IPS-20b (cell line): ENCODE measurements at regions not wholly inside any gene's neighbourhood (a gene's known extent, or its start where the extent isn't known, plus 50 kb on each side); places are given as distances from the start of the nearest gene placed in this dataset.

ENCODE experiments used
- H3K27ac ChIP-seq: one replicate; pipeline ENCODE4 v1.5.1; 2013; ENCODE audit warnings: low read length
- H3K27me3 ChIP-seq: 2 replicates; pipeline ENCODE4 v1.6.1; 2013; ENCODE audit warnings: mild to moderate bottlenecking, low read length, inconsistent platforms; ENCODE audit not compliant: insufficient read depth
- H3K36me3 ChIP-seq: 2 replicates; pipeline ENCODE4 v1.6.1; 2013; ENCODE audit warnings: low read depth, mild to moderate bottlenecking, inconsistent platforms, low read length, moderate library complexity; ENCODE audit not compliant: insufficient read depth
- H3K4me1 ChIP-seq: 2 replicates; pipeline ENCODE4 v1.6.1; 2013; ENCODE audit warnings: mild to moderate bottlenecking, control low read depth, inconsistent platforms, low read length, moderate library complexity; ENCODE audit not compliant: insufficient read depth
- H3K4me3 ChIP-seq: 2 replicates; pipeline ENCODE4 v1.5.1; 2013; ENCODE audit warnings: mild to moderate bottlenecking, low read length, inconsistent platforms
- H3K9ac ChIP-seq: 2 replicates; pipeline ENCODE4 v1.6.1; 2013; ENCODE audit warnings: low read depth, mild to moderate bottlenecking, inconsistent platforms, low read length, moderate library complexity
- H3K9me3 ChIP-seq: 2 replicates; pipeline ENCODE4 v1.6.1; 2013; ENCODE audit warnings: mild to moderate bottlenecking, low read depth, low read length, inconsistent platforms; ENCODE audit not compliant: insufficient read depth

DNA sequence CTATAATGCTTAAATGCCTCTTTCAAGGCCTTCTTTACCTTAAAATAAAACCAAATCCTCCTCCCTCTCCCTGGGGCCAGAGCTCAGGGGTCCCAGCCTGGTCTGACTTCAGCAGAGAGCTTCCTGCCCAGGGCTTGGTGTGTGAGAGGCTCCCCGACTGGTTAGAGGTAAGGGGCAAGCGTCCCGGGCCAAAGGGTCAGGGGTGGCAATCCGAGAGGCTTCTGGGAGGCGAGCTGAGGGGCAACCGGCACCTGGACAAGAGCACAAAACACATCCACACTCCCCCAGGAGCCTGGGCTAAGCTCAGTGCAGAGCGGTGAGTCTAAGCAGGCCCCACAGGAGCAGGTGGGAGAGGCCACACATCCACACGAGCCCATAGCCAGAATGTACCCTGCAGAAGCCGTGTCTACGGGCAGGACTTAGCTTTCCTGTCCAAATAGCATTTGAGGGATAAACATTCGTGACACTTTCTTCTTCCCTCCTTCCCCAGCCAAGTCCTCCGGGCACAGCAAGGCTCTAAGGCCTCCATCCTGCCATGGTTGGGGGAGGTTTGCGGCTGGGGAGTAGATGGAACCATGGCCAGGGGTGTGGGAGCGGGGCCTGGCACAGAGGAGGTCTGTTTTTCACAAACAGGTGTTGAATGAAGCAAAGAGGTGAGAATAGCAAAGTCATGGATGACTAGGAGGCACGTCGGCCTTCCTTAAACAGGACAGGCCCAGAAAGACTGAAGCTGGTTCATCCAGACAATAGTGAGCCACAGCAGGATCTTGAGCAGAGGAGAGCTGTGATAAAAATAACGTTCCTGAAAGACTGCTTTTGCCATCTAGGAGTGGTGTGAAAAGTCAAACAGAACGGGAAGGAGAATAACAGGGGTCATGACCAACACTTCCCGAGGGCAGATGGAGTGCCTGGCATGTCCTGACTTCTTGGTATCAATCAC, 98.7 kb upstream of the IQSEC1 start:
- Histone ChIP-seq H3K9me3 (peaks cover 11% of the 10 kb centered on the region), H3K27ac (no peak overlapping the region), H3K4me1 (no peaks in the 10 kb centered on the region), H3K27me3 (no peaks in the 10 kb centered on the region), H3K4me3 (no peak overlapping the region), H3K9ac (no peak overlapping the region), H3K36me3 (no peaks in the 10 kb centered on the region)

DNA sequence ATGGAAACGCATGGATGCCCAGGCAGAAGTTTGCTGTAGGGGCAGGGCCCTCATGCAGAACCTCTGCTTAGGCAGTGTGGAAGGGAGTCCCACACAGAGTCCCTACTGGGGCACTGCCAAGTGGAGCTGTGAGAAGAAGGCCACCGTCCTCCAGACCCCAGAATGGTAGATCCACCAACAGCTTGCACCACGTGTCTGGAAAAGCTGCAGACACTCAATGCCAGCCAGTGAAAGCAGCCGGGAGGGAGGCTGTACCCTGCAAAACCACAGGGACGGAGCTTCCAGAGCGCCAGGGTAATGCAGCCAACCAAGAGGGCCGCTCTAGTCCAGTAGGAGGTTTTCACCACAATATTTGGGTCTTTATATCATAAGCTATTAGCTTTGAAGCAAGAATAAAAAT, 97.1 kb upstream of the IQSEC1 start:
- H3K4me3 ChIP-seq = no peak overlapping the region
- H3K4me1 ChIP-seq = no peaks in the 10 kb centered on the region
- peaks cover 11% of the 10 kb centered on the region for H3K9me3 ChIP-seq
- H3K36me3 ChIP-seq = no peaks in the 10 kb centered on the region
- H3K27ac ChIP-seq = no peak overlapping the region
- H3K27me3 ChIP-seq = no peaks in the 10 kb centered on the region
- H3K9ac ChIP-seq = no peak overlapping the region

DNA sequence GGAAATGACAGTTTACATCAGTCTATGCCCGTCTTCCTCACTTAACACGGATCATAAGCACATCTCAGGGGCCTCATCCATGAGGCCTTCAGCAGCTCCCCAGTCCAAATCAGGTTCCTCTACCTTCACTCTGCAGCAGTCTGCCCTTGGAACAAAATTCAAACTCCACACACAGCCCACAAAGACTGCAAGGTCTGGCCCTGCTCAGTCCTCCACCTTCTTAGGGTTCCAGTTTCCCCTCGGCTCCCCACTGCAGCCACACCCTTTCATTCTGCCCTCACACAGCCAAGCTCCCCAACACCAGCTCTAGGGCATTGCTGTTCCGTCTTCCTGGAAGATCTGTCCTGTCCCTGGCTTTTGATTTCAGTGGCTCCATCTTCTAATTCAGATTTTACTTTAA, 95.2 kb upstream of the IQSEC1 start:
- Histone ChIP-seq H3K36me3 (no peaks in the 10 kb centered on the region), H3K4me3 (no peak overlapping the region), H3K4me1 (no peaks in the 10 kb centered on the region), H3K9me3 (peaks cover 11% of the 10 kb centered on the region), H3K27ac (no peak overlapping the region), H3K9ac (no peak overlapping the region), H3K27me3 (no peaks in the 10 kb centered on the region)

DNA sequence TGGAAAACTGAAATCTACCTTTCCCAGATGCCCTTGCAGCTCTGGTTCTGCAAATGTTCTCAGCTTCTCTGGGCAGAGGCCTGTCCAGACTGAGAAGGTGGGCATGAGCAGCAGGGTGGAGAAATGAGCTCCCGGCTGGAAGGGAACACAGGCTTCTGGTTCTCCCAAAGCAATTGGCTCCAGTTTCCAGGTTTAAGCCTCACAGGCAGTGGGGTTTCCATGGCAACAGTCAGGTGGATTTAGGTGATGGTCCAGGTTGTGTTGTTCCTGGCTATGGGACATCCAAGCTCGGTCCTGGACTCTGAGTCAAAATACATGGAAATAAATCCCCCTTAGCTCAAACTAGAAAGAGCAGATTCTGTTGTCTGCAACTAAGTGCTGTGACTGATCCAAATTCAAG, 94.6 kb upstream of the IQSEC1 start:
- H3K4me3 ChIP-seq = no peak overlapping the region
- H3K27ac ChIP-seq = no peak overlapping the region
- no peaks in the 10 kb centered on the region for H3K27me3 ChIP-seq
- no peaks in the 10 kb centered on the region for H3K36me3 ChIP-seq
- H3K4me1 ChIP-seq = no peaks in the 10 kb centered on the region; the same call in 1 of the 2 replicates
- H3K9ac ChIP-seq = no peak overlapping the region
- H3K9me3 ChIP-seq = peaks cover 11% of the 10 kb centered on the region

DNA sequence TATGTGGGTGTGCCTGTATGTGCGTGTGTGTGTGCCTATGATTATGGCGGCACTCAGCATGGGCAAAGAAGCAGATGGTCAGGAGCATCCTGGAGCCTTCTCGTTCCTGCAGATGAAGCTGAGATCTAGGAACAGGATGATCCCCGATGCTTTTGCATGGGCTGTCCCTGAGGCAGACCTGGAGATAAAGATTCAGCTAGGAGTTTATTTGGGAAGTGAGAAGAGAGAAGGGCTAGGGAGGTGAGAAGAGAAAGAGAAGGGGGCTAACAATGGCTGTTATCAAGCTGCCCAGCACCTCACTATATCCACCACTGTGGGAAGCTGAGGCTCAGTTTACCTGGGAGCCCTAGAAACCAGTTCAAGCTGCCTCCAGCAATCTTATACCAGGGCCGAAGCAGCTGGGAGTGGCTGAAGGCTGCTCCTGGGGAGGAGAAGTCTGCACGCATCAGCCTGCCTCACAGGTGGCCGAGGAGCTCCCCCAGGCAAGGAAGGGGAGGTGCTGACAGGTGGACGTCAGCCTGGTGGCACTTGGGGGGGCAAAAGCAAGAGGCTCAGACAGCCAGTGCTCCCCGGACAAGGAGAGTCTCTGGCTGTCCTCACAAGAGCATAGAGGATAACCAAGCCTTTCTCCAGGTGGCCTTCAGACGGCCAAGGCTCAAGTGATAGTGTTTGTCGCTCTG, 94.0 kb upstream of the IQSEC1 start:
- no peak overlapping the region for H3K9ac ChIP-seq
- no peaks in the 10 kb centered on the region for H3K27me3 ChIP-seq
- no peak overlapping the region for H3K27ac ChIP-seq
- H3K9me3 ChIP-seq = peaks cover 11% of the 10 kb centered on the region
- no peak overlapping the region for H3K4me3 ChIP-seq
- no peaks in the 10 kb centered on the region for H3K36me3 ChIP-seq
- peaks cover 5% of the 10 kb centered on the region for H3K4me1 ChIP-seq

DNA sequence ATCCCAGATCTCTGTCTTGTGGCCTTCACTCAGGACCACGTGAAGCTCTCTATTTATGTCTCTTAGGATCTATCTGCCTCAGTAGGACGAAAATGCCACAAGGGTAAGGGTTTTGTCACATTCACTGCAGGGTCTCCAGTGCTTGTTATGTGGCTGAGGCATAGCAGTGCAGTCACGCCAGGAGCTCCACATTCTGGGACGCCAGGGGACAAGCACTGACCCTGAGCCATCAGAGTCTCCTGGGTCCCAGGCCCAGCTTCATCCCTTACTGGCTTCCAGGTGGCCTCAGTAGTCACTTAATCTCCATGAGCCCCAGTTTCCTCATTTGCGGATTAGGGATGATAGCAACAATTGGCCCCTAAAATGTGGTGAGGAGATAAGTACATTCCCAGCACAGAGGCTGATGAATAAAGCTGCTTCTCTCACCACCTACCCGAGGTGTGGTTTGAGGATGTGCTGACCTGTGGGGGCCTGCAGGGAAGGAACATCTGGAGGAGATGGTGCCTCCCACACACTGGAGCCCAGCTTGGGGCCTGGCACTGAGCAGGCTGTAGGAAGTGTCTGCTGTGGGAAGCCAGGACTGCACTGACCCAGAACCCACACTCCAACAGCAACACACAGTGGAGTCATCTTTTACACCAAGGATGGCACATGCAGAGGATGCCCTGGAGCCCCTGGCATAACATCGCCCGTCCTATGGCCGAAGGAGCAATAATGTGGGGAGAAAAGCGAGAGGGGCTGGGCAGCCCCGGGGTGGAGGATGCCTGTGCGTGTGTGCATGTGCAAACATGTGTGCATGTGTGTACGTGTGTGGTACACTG, 93.2 kb upstream of the IQSEC1 start:
- Histone ChIP-seq H3K27me3 (no peaks in the 10 kb centered on the region), H3K4me3 (no peak overlapping the region), H3K4me1 (peaks cover 12% of the 10 kb centered on the region)

DNA sequence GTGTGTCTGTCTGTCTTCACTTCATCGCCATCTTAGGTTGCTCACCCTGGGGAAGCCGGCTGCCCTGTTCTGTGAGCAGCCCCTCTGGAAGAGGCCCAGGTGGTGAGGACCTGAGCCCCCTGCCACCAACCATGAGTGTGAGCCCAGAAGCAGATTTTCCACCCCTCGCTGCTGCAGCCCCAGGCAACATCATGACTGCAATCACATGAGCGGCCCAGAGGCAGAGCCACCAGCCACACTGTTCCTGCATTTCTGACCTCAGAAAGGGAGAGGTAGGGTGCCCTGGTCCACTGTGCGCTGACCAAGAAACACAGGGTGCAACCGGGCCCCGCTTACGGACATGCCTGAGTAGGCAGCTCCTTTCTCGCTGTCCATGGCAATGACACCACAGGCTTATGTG, 92.3 kb upstream of the IQSEC1 start:
- Histone ChIP-seq H3K9ac (no peak overlapping the region), H3K27ac (no peak overlapping the region), H3K4me3 (no peak overlapping the region), H3K4me1 (peaks cover 20% of the 10 kb centered on the region), H3K27me3 (no peaks in the 10 kb centered on the region), H3K36me3 (no peaks in the 10 kb centered on the region), H3K9me3 (peaks cover 10% of the 10 kb centered on the region)

More for the DNA sequence above, 93.2 kb upstream of the IQSEC1 start:
- no peaks in the 10 kb centered on the region for H3K36me3 ChIP-seq
- no peak overlapping the region for H3K27ac ChIP-seq
- no peak overlapping the region for H3K9ac ChIP-seq
- peaks cover 11% of the 10 kb centered on the region for H3K9me3 ChIP-seq

DNA sequence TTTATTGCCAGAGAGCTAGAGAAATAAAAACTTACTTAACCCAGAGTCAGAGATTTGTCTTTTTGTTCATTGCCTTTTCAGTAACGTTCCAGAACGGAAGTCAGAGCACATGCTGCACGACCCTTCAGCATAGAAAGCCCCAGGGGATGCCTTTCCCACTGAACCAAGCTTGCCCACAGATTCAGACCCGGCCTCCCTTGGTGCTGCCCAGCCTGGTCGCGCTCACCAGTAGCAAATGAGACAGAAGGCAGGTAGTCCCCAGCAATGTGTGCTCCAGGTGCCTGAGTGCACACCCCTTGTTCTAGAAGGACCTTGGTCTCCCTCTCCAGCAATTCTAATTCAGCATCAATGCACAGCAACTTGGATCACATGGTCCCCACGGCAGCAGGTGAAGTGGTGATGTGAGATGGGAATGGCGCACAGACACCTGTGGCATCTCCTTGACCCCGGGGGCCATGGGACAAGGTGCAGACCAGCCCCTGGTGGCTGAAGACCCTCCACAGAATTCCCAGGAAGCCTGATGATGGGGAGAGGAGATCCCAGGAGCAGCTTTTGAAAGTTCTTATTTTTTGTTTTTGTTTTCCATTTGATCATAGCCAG, 91.8 kb upstream of the IQSEC1 start:
- Histone ChIP-seq H3K27me3 (no peaks in the 10 kb centered on the region), H3K4me3 (no peak overlapping the region), H3K36me3 (no peaks in the 10 kb centered on the region), H3K9ac (no peak overlapping the region), H3K9me3 (peaks cover 4% of the 10 kb centered on the region), H3K27ac (no peak overlapping the region), H3K4me1 (peaks cover 20% of the 10 kb centered on the region)

DNA sequence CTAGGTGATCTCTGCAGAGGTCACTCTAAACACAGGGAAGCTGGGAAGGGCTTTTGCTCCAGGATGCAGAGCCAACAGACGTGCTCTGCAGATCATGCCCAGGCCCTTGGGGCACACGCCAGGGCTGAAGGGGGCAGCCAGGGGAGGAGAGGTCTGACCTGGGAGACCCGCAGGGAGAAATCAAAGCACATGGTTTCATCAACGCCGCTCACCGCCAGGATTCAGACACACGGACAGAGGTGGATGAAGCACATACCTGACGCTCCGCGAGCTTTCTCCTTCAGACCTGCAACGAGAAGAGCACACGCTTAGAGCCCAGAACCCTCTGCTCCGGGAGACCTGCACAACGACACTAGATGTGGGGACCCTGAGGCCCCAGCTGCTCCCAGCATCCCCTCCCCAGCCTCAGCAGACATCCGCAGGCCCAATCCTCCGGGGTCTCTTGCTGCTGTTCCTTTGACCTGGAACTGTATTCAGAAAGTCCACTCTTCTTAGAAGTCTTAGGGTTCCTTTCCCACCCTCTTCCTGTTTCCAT, 90.7 kb upstream of the IQSEC1 start:
- Histone ChIP-seq H3K27me3 (no peaks in the 10 kb centered on the region), H3K36me3 (no peaks in the 10 kb centered on the region), H3K4me3 (no peak overlapping the region), H3K9me3 (no peaks in the 10 kb centered on the region; the same call in 1 of the 2 replicates), H3K4me1 (peaks cover 20% of the 10 kb centered on the region), H3K9ac (no peak overlapping the region), H3K27ac (no peak overlapping the region)

DNA sequence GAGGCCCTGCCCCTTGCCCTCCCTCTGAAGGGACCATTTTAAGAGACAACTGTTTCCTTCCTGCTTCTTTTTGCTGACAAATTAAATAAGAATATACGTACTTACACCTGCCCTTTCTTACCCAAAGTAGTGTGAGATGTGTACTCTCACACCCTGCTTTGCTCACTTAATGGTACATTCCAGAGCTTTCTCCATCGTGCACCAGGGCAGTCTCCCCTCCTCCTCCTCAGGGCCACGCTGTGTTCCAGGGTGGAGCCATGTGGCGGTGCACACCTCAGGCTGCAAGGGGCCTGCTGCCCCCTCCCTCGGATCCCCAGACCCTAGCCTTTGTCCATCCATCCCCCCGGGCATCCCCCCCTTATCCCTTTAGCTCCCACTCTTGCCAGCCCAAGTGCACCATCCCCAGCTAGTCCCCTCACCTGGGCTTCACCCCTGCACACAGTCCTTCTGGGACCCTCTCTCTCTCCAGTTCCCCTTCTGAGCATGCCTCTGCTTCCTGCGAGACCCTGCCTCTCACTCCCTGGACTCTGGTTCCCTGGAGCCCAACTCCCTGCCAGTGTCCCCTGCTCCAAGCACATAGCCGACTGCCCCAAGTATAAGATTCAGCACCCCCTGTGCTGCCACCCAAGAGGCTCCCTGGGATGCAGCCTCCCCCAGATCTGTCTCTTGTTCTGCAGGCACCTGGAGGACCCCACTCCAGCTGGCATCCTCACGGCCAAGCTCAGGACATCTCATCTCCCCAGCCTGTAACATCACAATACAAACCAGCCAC, 89.5 kb upstream of the IQSEC1 start:
- H3K9ac ChIP-seq = peak overlapping the region; percentile 37; the same call in 1 of the 2 replicates
- no peak overlapping the region for H3K4me3 ChIP-seq
- no peaks in the 10 kb centered on the region for H3K36me3 ChIP-seq
- no peak overlapping the region for H3K27ac ChIP-seq
- no peaks in the 10 kb centered on the region for H3K9me3 ChIP-seq
- peaks cover 24% of the 10 kb centered on the region for H3K4me1 ChIP-seq
- no peaks in the 10 kb centered on the region for H3K27me3 ChIP-seq
